Activated T-helper 17 cell treated with anti-CD3 and anti-CD28 coated beads, Interleukin-2, amount 50 U/mL, for 72 hours (primary cell): ENCODE measurements at regions not wholly inside any gene's neighbourhood (a gene's known extent, or its start where the extent isn't known, plus 50 kb on each side); places are given as distances from the start of the nearest gene placed in this dataset.

ENCODE experiments used
- ATAC-seq: fragments of 150-1000 bp; cut with Tn5 transposase; replicated peaks from 2 replicates; pipeline ENCODE4 v1.10.0; 2021; ENCODE audit warnings: mild to moderate bottlenecking, moderate library complexity
- H3K27ac Mint-ChIP-seq: one replicate; pipeline ENCODE4 v1.8.0; 2022; ENCODE audit warnings: mixed read lengths
- H3K27me3 Mint-ChIP-seq: one replicate; pipeline ENCODE4 v1.8.0; 2022; ENCODE audit warnings: mixed read lengths
- H3K36me3 Mint-ChIP-seq: one replicate; pipeline ENCODE4 v1.8.0; 2022; ENCODE audit warnings: low read depth, mild to moderate bottlenecking, mixed read lengths
- H3K4me1 Mint-ChIP-seq: one replicate; pipeline ENCODE4 v1.8.0; 2022; ENCODE audit warnings: mixed read lengths
- H3K4me3 Mint-ChIP-seq: one replicate; pipeline ENCODE4 v1.8.0; 2022; ENCODE audit warnings: mild to moderate bottlenecking, mixed read lengths
- H3K9me3 Mint-ChIP-seq: one replicate; pipeline ENCODE4 v1.8.0; 2022; ENCODE audit warnings: mixed read lengths

- Mint-ChIP-seq H3K9me3 (no peaks in the 10 kb centered on the region), H3K4me1 (no peaks in the 10 kb centered on the region), H3K36me3 (no peaks in the 10 kb centered on the region), H3K27ac (no peak overlapping the region), H3K4me3 (no peak overlapping the region), H3K27me3 (no peaks in the 10 kb centered on the region)
- ATAC-seq, result no peak
Measured at GRCh38 chr13:84658491-84659358, 776.5 kb upstream of the SLITRK1 start.

GRCh38 chr13:84655677-84656076, 773.4 kb upstream of the SLITRK1 start:
- H3K4me1 Mint-ChIP-seq, result no peaks in the 10 kb centered on the region
- no peaks in the 10 kb centered on the region for H3K9me3 Mint-ChIP-seq
- H3K4me3 Mint-ChIP-seq, result no peak overlapping the region
- no peaks in the 10 kb centered on the region for H3K36me3 Mint-ChIP-seq
- no peak overlapping the region for H3K27ac Mint-ChIP-seq
- H3K27me3 Mint-ChIP-seq, result no peaks in the 10 kb centered on the region
- no peak for ATAC-seq

- H3K4me1 Mint-ChIP-seq, result no peaks in the 10 kb centered on the region
- H3K27ac Mint-ChIP-seq, result no peak overlapping the region
- H3K27me3 Mint-ChIP-seq, result no peaks in the 10 kb centered on the region
- no peak for ATAC-seq
- H3K9me3 Mint-ChIP-seq, result no peaks in the 10 kb centered on the region
- H3K36me3 Mint-ChIP-seq, result no peaks in the 10 kb centered on the region
- no peak overlapping the region for H3K4me3 Mint-ChIP-seq
Measured at GRCh38 chr13:84654654-84655275, 772.5 kb upstream of the SLITRK1 start.

GRCh38 chr13:84653915-84654534, 771.8 kb upstream of the SLITRK1 start:
- no peak for ATAC-seq

GRCh38 chr13:84651705-84652104, 769.4 kb upstream of the SLITRK1 start:
- no peaks in the 10 kb centered on the region for H3K27me3 Mint-ChIP-seq
- no peak overlapping the region for H3K4me3 Mint-ChIP-seq
- H3K4me1 Mint-ChIP-seq, result no peaks in the 10 kb centered on the region
- H3K27ac Mint-ChIP-seq, result no peak overlapping the region
- H3K36me3 Mint-ChIP-seq, result no peaks in the 10 kb centered on the region
- no peak for ATAC-seq
- H3K9me3 Mint-ChIP-seq, result no peaks in the 10 kb centered on the region

More at GRCh38 chr13:84653915-84654534, 771.8 kb upstream of the SLITRK1 start:
- H3K36me3 Mint-ChIP-seq, result no peaks in the 10 kb centered on the region
- H3K4me3 Mint-ChIP-seq, result no peak overlapping the region
- H3K27ac Mint-ChIP-seq, result no peak overlapping the region
- no peaks in the 10 kb centered on the region for H3K9me3 Mint-ChIP-seq
- H3K4me1 Mint-ChIP-seq, result no peaks in the 10 kb centered on the region
- H3K27me3 Mint-ChIP-seq, result no peaks in the 10 kb centered on the region

- Mint-ChIP-seq H3K9me3 (no peaks in the 10 kb centered on the region), H3K36me3 (no peaks in the 10 kb centered on the region), H3K27me3 (no peaks in the 10 kb centered on the region), H3K4me1 (no peaks in the 10 kb centered on the region), H3K27ac (no peak overlapping the region), H3K4me3 (no peak overlapping the region)
- ATAC-seq, result no peak
Measured at GRCh38 chr13:84651288-84651687, 769.0 kb upstream of the SLITRK1 start.

GRCh38 chr13:84649853-84650252, 767.6 kb upstream of the SLITRK1 start:
- Mint-ChIP-seq H3K4me1 (no peaks in the 10 kb centered on the region), H3K36me3 (no peaks in the 10 kb centered on the region), H3K9me3 (no peaks in the 10 kb centered on the region), H3K4me3 (no peak overlapping the region), H3K27me3 (no peaks in the 10 kb centered on the region), H3K27ac (no peak overlapping the region)
- no peak for ATAC-seq

- no peak for ATAC-seq
- H3K4me1 Mint-ChIP-seq, result no peaks in the 10 kb centered on the region
- no peak overlapping the region for H3K4me3 Mint-ChIP-seq
- no peak overlapping the region for H3K27ac Mint-ChIP-seq
- H3K27me3 Mint-ChIP-seq, result no peaks in the 10 kb centered on the region
- H3K9me3 Mint-ChIP-seq, result no peaks in the 10 kb centered on the region
- no peaks in the 10 kb centered on the region for H3K36me3 Mint-ChIP-seq
Measured at GRCh38 chr13:84648069-84648640, 765.9 kb upstream of the SLITRK1 start.

- Mint-ChIP-seq H3K4me3 (no peak overlapping the region), H3K36me3 (no peaks in the 10 kb centered on the region), H3K4me1 (no peaks in the 10 kb centered on the region), H3K9me3 (no peaks in the 10 kb centered on the region), H3K27me3 (no peaks in the 10 kb centered on the region), H3K27ac (no peak overlapping the region)
- ATAC-seq, result no peak
Measured at GRCh38 chr13:84646957-84647356, 764.7 kb upstream of the SLITRK1 start.

- no peaks in the 10 kb centered on the region for H3K4me1 Mint-ChIP-seq
- H3K9me3 Mint-ChIP-seq, result no peaks in the 10 kb centered on the region
- no peaks in the 10 kb centered on the region for H3K36me3 Mint-ChIP-seq
- H3K27ac Mint-ChIP-seq, result no peak overlapping the region
- H3K27me3 Mint-ChIP-seq, result no peaks in the 10 kb centered on the region
- no peak overlapping the region for H3K4me3 Mint-ChIP-seq
- no peak for ATAC-seq
Measured at GRCh38 chr13:84645196-84646012, 763.1 kb upstream of the SLITRK1 start.

- Mint-ChIP-seq H3K4me3 (no peak overlapping the region), H3K9me3 (peaks cover 7% of the 10 kb centered on the region), H3K27ac (no peak overlapping the region), H3K27me3 (no peaks in the 10 kb centered on the region), H3K36me3 (no peaks in the 10 kb centered on the region), H3K4me1 (no peaks in the 10 kb centered on the region)
- no peak for ATAC-seq
Measured at GRCh38 chr13:84641491-84641890, 759.2 kb upstream of the SLITRK1 start.

GRCh38 chr13:84640691-84641090, 758.4 kb upstream of the SLITRK1 start:
- Mint-ChIP-seq H3K9me3 (peaks cover 7% of the 10 kb centered on the region), H3K36me3 (no peaks in the 10 kb centered on the region), H3K4me1 (no peaks in the 10 kb centered on the region), H3K27ac (no peak overlapping the region), H3K4me3 (no peak overlapping the region), H3K27me3 (no peaks in the 10 kb centered on the region)
- no peak for ATAC-seq

GRCh38 chr13:84630476-84630875, 748.2 kb upstream of the SLITRK1 start:
- Mint-ChIP-seq H3K27me3 (no peaks in the 10 kb centered on the region), H3K9me3 (peaks cover 3% of the 10 kb centered on the region), H3K36me3 (no peaks in the 10 kb centered on the region), H3K27ac (no peak overlapping the region), H3K4me3 (no peak overlapping the region), H3K4me1 (no peaks in the 10 kb centered on the region)
- ATAC-seq, result no peak

GRCh38 chr13:84616864-84617263, 734.6 kb upstream of the SLITRK1 start:
- H3K4me1 Mint-ChIP-seq, result no peaks in the 10 kb centered on the region
- no peaks in the 10 kb centered on the region for H3K27me3 Mint-ChIP-seq
- H3K9me3 Mint-ChIP-seq, result no peaks in the 10 kb centered on the region
- H3K4me3 Mint-ChIP-seq, result no peak overlapping the region
- no peaks in the 10 kb centered on the region for H3K36me3 Mint-ChIP-seq
- no peak for ATAC-seq
- H3K27ac Mint-ChIP-seq, result no peak overlapping the region
